Panc1 (cell line): ENCODE measurements at regions not wholly inside any gene's neighbourhood (a gene's known extent, or its start where the extent isn't known, plus 50 kb on each side); places are given as distances from the start of the nearest gene placed in this dataset.

ENCODE experiments used
- ATAC-seq: fragments of 200-7000 bp; cut with Tn5 transposase; 2 replicates; pipeline ENCODE4 v1.9.1; 2020; ENCODE audit warnings: mild to moderate bottlenecking, moderate library complexity
- BruUV-seq: library from RNA; stranded (reverse); fragments of 400-500 nt; replicated peaks from 2 replicates; lab custom pipeline; 2021; lab: Mats Ljungman, UMichigan
- CTCF ChIA-PET: fragments of 300-600 bp; sonication (Branson Sonifier 250); formaldehyde crosslinking; loops from one replicate; lab custom pipeline; 2022; ENCODE audit warnings: antibody characterized with exemption; lab: Charles Lee
- POLR2A ChIA-PET: fragments of 300-600 bp; sonication (Branson Sonifier 250); formaldehyde crosslinking; loops from one replicate; lab custom pipeline; 2022; ENCODE audit warnings: antibody characterized with exemption; lab: Charles Lee
- DNase-seq: peaks from one replicate; pipeline ENCODE4 v3.0.0-alpha.2; 2010; ENCODE audit warnings: low read depth, low spot score
- H3K27ac ChIP-seq: 2 replicates; pipeline ENCODE4 v1.5.1; 2011; ENCODE audit warnings: mild to moderate bottlenecking, low read length, inconsistent platforms
- H3K27me3 ChIP-seq: fragments of 200-500 bp; sonication (Bioruptor generic); 2 replicates; pipeline ENCODE4 v1.6.0; 2014; ENCODE audit warnings: low read length, inconsistent platforms; ENCODE audit not compliant: control insufficient read depth, insufficient read depth
- H3K36me3 ChIP-seq: fragments of 200-500 bp; sonication (Bioruptor generic); 2 replicates; pipeline ENCODE4 v1.5.1; 2014; ENCODE audit warnings: inconsistent platforms, mild to moderate bottlenecking, low read length, moderate library complexity; ENCODE audit not compliant: control insufficient read depth, insufficient read depth
- H3K4me1 ChIP-seq: 2 replicates; pipeline ENCODE4 v1.5.1; 2011; ENCODE audit warnings: inconsistent platforms, mild to moderate bottlenecking, low read length, moderate library complexity; ENCODE audit not compliant: control insufficient read depth, insufficient read depth
- H3K4me3 ChIP-seq, 2 experiments: 2 replicates each; pipeline ENCODE4 v1.5.1; 2011 to 2012; ENCODE audit warnings: low read depth in 2 of 2, low read length in 2 of 2, mild to moderate bottlenecking in 2 of 2, inconsistent platforms in 1 of 2, moderate library complexity in 1 of 2
- H3K9me3 ChIP-seq: fragments of 200-500 bp; sonication (Bioruptor generic); 2 replicates; pipeline ENCODE4 v1.5.1; 2014; ENCODE audit warnings: low read depth, mild to moderate bottlenecking, inconsistent platforms, low read length, moderate library complexity; ENCODE audit not compliant: control insufficient read depth, insufficient read depth
- POLR2AphosphoS5 ChIP-seq: IDR thresholded peaks from 2 replicates; pipeline ENCODE4 v1.6.1; 2012; ENCODE audit warnings: mild to moderate bottlenecking, low read depth, low read length, moderate library complexity
- REST ChIP-seq, 2 experiments: IDR thresholded peaks; 2 replicates each; pipeline ENCODE4 v1.6.1; 2011 to 2012; ENCODE audit warnings: low read depth in 2 of 2, control low read depth in 1 of 2, low read length in 1 of 2, mild to moderate bottlenecking in 1 of 2, moderate library complexity in 1 of 2; ENCODE audit not compliant: insufficient read depth in 1 of 2
- SIN3A ChIP-seq: IDR thresholded peaks from 2 replicates; pipeline ENCODE4 v1.6.1; 2012; ENCODE audit warnings: low read depth, mild to moderate bottlenecking, low read length, moderate library complexity, borderline replicate concordance; ENCODE audit not compliant: insufficient read depth
- TCF7L2 ChIP-seq: IDR thresholded peaks from 2 replicates; pipeline ENCODE4 v1.6.1; 2011; ENCODE audit warnings: mild to moderate bottlenecking, low read depth, low read length, inconsistent platforms
- in situ Hi-C: cut with HindIII; loops from 2 replicates; pipeline ENCODE4 v1.10.0; 2016; ENCODE audit warnings: low sequenced_read_pairs, low pct_unique_long_range_greater_than_20kb
- intact Hi-C: fragments of 100-400 bp; cut with micrococcal nuclease; formaldehyde crosslinking; loops from one replicate; pipeline ENCODE4 v1.10.0; 2022; ENCODE audit not compliant: unreplicated experiment
- TF ChIP-seq, protein P1 (sequence below): fragments of 450-650 bp; IDR thresholded peaks from 2 replicates; pipeline ENCODE4 v1.5.1; 2017; ENCODE audit warnings: mild to moderate bottlenecking

GRCh38 chr4:1490654-1491327 is 84.5 kb upstream of the NKX1-1 start:
- BruUV-seq: no TSS peak
- H3K4me3 ChIP-seq: no peak overlapping the region
- ATAC-seq (0 out of 2 replicates have a peak, but pooled peaks have one; percentile 52), DNase-seq (no peak)
- H3K27me3 ChIP-seq: no peaks in the 10 kb centered on the region
- in situ Hi-C loops (no loop called here), intact Hi-C loops (no loop called here)
- peaks cover 3% of the 10 kb centered on the region; the same call in 1 of the 2 replicates for H3K9me3 ChIP-seq
- CTCF ChIA-PET: no interaction called here
- H3K36me3 ChIP-seq: no peaks in the 10 kb centered on the region
- H3K27ac ChIP-seq: no peak overlapping the region
- no peaks in the 10 kb centered on the region for H3K4me1 ChIP-seq
- POLR2A ChIA-PET: no interaction called here
- TF ChIP-seq REST (IDR thresholded peaks at IDR 0.05; ENCODE audit: insufficient read depth in 1 of 2, low read depth in 2 of 2, low read length in 1 of 2) (no peak), POLR2AphosphoS5 (no peak), SIN3A (no peak), TCF7L2 (no peak)
- TF ChIP-seq, protein P1, sequence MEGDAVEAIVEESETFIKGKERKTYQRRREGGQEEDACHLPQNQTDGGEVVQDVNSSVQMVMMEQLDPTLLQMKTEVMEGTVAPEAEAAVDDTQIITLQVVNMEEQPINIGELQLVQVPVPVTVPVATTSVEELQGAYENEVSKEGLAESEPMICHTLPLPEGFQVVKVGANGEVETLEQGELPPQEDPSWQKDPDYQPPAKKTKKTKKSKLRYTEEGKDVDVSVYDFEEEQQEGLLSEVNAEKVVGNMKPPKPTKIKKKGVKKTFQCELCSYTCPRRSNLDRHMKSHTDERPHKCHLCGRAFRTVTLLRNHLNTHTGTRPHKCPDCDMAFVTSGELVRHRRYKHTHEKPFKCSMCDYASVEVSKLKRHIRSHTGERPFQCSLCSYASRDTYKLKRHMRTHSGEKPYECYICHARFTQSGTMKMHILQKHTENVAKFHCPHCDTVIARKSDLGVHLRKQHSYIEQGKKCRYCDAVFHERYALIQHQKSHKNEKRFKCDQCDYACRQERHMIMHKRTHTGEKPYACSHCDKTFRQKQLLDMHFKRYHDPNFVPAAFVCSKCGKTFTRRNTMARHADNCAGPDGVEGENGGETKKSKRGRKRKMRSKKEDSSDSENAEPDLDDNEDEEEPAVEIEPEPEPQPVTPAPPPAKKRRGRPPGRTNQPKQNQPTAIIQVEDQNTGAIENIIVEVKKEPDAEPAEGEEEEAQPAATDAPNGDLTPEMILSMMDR: no peak

- CTCF ChIA-PET: no interaction called here
- peaks cover 10% of the 10 kb centered on the region; the same call in 1 of the 2 replicates for H3K9me3 ChIP-seq
- DNase-seq (no peak), ATAC-seq (no peak)
- POLR2A ChIA-PET: no interaction called here
- H3K4me3 ChIP-seq: no peak overlapping the region
- intact Hi-C loops (no loop called here), in situ Hi-C loops (no loop called here)
- no peaks in the 10 kb centered on the region for H3K27me3 ChIP-seq
- H3K4me1 ChIP-seq: no peaks in the 10 kb centered on the region
- BruUV-seq: no TSS peak
- TF ChIP-seq, protein P1: no peak
- TF ChIP-seq POLR2AphosphoS5 (no peak), REST (IDR thresholded peaks at IDR 0.05; ENCODE audit: insufficient read depth in 1 of 2, low read depth in 2 of 2, low read length in 1 of 2) (no peak), TCF7L2 (no peak), SIN3A (no peak)
- no peak overlapping the region for H3K27ac ChIP-seq
- no peaks in the 10 kb centered on the region for H3K36me3 ChIP-seq
These were observed 83.9 kb upstream of the NKX1-1 start for GRCh38 chr4:1490011-1490653.
